ENCODE measurements at regions not wholly inside any gene's neighbourhood (a gene's known extent, or its start where the extent isn't known, plus 50 kb on each side); places are given as distances from the start of the nearest gene placed in this dataset.

DNA sequence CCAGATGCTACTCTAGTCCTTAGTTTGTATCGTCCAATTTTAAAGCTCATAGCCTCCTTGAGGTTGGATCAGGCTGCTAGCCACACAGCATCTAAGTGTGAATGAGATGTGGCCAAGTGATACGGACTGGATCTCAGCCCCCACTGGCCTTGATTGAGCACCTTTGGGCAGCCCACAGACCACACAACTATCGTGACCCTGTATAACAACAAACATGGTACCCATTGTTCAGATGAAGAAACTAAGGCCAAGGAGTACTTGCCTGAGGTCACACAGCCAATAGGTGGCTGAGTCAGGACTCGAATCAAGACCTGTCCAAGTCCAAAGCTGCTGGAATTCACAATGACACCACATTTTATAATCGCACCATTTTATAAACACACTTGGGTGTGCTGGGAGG is 73.0 kb upstream of the IRX3 start:
- TF ChIP-seq, protein P1, sequence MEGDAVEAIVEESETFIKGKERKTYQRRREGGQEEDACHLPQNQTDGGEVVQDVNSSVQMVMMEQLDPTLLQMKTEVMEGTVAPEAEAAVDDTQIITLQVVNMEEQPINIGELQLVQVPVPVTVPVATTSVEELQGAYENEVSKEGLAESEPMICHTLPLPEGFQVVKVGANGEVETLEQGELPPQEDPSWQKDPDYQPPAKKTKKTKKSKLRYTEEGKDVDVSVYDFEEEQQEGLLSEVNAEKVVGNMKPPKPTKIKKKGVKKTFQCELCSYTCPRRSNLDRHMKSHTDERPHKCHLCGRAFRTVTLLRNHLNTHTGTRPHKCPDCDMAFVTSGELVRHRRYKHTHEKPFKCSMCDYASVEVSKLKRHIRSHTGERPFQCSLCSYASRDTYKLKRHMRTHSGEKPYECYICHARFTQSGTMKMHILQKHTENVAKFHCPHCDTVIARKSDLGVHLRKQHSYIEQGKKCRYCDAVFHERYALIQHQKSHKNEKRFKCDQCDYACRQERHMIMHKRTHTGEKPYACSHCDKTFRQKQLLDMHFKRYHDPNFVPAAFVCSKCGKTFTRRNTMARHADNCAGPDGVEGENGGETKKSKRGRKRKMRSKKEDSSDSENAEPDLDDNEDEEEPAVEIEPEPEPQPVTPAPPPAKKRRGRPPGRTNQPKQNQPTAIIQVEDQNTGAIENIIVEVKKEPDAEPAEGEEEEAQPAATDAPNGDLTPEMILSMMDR (IDR thresholded peaks at IDR 0.05), result no peak
- TF ChIP-seq POLR2AphosphoS5 (IDR thresholded peaks at IDR 0.05), result no peak
- no peak for TF ChIP-seq POLR2A (IDR thresholded peaks at IDR 0.05)
- TF ChIP-seq EP300 (IDR thresholded peaks at IDR 0.05), result no peak

All from suprapubic skin (tissue), 4 donors.